Mucosa of gallbladder (tissue), 1 donor: ENCODE measurements at regions not wholly inside any gene's neighbourhood (a gene's known extent, or its start where the extent isn't known, plus 50 kb on each side); places are given as distances from the start of the nearest gene placed in this dataset.

Source experiments
- DNase-seq: peaks from one replicate; pipeline ENCODE4 v3.0.0-alpha.2; 2020; ENCODE audit warnings: low spot score
- donor health status: DM: no; HTN: no; CAD: no.

GRCh38 chr5:103498800-103499551 is 63.6 kb downstream of the NUDT12 start:
- no peak for DNase-seq

DNA sequence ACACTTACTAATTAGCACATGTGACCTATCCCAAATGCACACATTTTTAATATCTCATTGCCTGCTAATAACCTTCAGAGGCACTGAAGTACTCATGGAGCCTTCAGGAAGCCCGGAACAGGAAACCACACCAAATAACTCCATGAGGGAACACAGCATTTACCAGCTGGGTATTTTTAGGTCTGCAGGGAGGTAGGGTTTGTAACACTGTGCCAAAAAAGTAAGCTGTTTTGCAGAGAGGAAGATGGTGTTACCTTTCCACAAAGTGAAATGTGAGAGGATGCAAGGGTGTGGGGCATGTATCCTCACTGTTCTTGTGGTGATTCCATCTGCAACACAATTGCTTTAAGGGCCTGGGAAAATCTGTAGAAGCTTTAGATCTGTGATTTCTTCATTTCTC is 64.4 kb downstream of the NUDT12 start:
- DNase-seq, result no peak

GRCh38 chr5:103497781-103498180 is 64.8 kb downstream of the NUDT12 start:
- DNase-seq, result no peak

DNA sequence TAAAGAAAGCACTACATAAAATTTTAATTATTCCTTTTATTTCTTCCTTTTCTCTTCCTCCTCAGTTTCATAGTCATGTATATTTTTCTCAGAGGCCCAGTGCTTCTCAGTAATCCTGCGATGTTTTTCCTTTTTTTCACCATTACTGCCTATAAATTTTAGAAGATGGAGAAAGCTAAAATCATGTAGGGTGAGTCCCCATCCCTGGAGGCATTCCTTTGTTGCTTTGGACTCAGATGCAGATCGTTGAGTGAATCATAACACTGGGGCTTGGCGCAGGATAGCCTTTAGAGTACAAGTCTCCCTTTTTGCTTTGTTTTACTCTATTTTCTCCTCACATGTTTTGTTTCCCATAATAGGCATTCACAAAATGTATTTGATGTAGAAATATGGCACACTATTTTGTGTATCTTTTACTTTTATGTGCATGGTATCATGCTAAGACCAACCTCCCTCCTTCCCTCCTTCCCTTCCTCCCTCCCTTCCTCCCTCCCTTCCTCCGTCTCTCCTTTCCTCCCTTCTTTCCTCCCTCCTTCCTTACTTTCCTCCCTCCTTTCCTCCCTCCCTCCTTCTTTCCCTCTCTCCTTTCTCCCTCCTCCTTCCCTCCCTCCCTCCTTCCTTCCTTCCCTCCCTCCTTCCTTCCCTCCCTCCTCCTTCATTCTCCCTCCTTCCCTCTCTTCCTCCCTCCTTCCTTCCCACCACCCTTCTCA is 72.4 kb downstream of the NUDT12 start:
- no peak for DNase-seq

GRCh38 chr5:103489307-103489706 is 73.3 kb downstream of the NUDT12 start:
- no peak for DNase-seq

DNA sequence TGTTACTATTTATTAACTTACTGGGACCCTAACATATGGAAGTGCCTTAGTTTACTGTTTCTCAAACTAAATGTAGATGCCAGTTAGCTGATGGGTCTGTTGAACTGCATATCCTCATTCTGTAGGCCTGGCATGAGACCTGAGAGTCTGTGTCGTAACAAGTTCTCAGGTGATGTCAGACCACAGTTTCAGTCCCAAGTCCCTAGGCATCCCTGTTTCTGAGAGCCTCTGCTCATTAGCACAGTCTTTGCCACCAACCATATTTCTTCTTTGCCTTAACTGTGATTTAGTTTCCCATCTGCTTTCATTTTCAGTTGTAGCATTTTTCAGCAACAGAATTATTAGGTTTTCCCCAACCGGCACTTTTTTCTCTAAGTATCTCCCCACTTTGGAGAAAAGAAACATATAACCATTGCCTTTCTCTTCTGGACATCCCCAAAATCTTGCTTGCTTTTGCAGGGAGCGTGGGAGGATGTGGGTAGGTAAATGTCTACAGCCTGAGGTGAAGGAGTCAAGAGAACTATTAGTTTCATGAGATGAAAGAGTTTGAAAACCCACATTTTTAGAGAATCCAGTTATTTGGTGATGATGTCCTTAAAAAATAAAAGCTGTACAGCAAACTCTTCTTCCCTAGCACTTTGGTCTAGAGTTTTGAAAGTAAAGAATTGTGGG is 74.6 kb downstream of the NUDT12 start:
- no peak for DNase-seq

DNA sequence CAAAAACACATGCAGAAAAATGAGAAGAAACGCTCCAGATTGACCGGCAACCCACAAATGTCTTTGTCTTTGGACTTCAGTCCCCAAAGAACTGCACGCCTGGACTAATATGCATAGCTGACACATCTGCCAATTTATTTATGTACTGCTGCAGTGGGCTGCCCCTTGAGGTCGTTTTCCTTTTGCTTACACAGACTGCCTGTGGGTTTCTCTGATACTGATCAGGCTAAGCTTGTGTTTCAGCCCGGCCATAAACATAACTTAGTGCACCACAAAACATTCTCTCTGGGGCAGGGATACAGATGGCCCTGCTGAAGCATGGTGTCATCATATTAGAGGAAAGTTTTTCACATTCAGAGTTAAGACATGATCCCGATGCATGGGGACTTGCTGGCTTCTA is 75.4 kb downstream of the NUDT12 start:
- no peak for DNase-seq

DNA sequence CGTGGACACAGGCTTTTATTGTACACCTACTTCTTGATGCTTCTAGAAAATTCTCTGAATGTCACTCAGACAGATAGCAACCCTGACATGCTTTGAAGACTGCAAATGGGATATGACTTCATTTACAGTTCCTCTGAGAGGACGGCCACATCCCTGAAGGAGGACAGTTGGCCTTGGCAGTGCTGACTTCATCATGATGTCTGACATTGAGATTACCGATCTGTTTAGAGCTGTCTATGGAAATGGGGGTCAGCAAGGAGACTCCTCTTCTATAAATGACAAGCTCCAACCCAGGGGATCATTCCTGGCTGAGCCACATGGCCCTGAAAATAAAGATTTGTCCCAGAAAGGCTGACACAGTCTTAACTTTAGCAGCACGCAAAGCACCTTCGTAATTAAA is 75.8 kb downstream of the NUDT12 start:
- no peak for DNase-seq

- DNase-seq, result no peak
Observed at GRCh38 chr5:103480246-103480645, 82.3 kb downstream of the NUDT12 start.

- DNase-seq, result no peak
Observed at GRCh38 chr5:103477678-103478077, 84.9 kb downstream of the NUDT12 start.

- DNase-seq, result no peak
Observed at GRCh38 chr5:103476811-103477210, 85.8 kb downstream of the NUDT12 start.

DNA sequence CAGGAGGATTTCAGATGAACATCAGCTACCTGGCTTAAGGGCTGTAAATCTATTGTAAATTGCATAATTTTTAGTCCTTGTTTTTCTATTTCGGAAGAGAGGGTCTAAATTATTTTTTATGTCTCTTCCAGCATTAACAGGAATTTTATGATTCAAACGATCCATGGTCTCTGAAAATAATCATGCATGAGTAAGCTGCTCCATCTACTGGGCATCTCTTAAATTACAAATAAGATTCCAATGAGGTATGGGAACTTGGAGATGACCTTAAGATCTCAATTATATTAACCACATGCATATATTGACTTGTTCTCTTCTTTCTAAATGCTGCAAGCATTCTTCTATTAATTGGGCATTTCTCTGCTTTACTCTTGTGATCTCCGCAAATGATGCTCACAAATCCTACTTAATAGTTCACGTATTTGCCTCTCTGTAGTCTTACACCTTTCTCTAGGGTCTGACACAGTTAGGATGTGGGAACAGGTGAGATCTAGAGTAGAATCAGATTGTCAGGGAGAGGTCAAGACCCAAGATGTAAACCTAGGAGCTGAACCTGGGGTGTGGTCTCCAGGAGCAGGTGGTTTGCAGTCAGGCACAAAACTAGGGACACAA is 86.9 kb downstream of the NUDT12 start:
- no peak for DNase-seq

- DNase-seq, result no peak
Observed at GRCh38 chr5:103474677-103475076, 87.9 kb downstream of the NUDT12 start.

- no peak for DNase-seq
Observed at GRCh38 chr5:103473725-103474124, 88.9 kb downstream of the NUDT12 start.

DNA sequence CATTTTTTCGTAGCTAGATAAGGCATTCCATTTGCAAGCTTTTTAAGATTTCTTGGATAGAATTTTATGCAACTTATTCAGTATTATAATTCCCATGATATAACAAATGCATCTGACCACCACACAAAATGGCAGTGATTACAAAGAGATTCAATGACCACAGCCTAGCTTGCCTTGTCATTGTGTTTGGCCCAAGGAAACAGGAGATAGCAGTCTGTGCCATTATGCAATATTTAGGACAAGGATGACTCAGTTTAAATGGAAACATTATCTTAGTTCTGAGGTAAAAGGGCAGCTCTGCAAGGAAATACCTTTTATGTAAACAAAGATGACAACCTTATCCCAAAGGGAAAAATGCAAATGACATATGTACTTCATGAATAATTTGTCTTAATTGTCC is 89.8 kb downstream of the NUDT12 start:
- no peak for DNase-seq

- no peak for DNase-seq
Observed at GRCh38 chr5:103472265-103472664, 90.3 kb downstream of the NUDT12 start.

GRCh38 chr5:103469288-103470040 is 93.1 kb downstream of the NUDT12 start:
- DNase-seq, result no peak

GRCh38 chr5:103467831-103468230 is 94.8 kb downstream of the NUDT12 start:
- DNase-seq, result no peak

DNA sequence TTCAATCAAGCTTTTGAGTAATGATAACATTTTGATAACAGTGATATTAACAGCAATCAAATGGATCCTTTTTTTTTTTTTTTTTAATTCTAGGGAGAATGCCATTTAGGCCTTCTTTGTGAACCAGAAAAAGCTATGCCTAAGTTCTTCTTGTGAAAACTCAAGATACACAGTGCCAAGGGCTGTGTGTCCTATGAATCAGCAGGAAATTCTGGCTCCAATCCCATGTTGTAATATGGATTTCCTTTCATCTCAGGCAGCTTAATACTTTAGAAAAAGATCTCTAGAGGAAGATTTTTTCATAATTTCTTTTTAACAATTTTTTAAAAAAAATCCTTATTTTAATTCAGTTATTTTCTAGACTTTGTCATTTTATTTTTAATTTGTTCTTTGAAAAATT is 96.1 kb downstream of the NUDT12 start:
- no peak for DNase-seq

DNA sequence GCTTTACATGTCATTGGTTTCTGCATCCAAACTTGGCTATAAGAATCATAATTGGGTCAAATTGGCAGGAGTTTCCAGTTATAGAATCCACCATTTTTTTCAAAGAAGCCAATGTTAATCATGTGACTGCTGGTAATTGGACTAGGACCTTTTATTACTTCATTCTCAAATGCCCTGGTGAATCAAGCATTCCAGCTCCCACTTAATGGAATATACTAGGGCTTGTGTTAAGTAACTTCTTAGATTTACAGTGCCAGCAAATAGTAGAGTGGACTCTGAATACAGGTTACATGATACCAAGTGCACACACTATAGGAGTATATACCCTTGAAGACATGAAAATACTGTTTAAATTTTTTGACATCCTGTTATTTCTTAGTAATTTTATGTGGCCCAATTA is 96.7 kb downstream of the NUDT12 start:
- no peak for DNase-seq

DNA sequence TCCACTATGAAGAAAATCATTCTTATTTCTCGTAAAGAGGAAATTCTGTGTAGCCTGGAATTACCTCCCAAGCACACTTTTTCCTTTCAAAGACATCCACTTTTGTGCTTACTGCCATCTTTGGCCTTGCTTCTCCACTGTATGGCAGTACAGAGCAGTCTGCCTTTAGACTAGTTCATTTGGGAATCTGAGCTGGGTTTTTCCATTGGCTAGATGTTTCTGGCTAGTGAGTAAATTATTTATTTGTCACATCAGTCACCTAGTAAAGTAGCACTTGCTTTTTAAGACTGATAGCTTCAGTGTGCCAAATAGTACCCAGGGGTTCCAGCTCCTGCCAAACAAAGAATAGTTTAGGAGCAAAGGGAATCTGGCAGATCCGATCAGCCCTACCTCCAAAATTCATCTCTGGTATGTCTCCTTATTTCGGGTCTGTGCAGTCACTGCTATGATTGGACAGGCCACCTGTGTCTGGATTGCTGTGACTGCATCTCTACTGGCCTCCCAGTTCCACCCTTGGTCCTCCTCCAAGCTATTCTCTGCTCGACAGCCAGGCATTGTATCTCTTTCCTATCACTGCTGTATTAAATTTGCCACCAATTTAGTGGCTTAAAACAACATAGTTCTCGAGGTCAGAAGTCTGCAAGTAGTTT is 97.6 kb downstream of the NUDT12 start:
- DNase-seq, result no peak
